Activated CD4-positive, alpha-beta T cell treated with anti-CD3 and anti-CD28 coated beads, Interleukin-2, amount 50 U/mL, for 24 hours (primary cell): ENCODE measurements at regions not wholly inside any gene's neighbourhood (a gene's known extent, or its start where the extent isn't known, plus 50 kb on each side); places are given as distances from the start of the nearest gene placed in this dataset.

Experiments
- DNase-seq, 2 donors: peaks; one replicate each; pipeline ENCODE4 v3.0.0-alpha.2; 2020; ENCODE audit warnings: low read depth in 1 of 2, low spot score in 1 of 2

DNA sequence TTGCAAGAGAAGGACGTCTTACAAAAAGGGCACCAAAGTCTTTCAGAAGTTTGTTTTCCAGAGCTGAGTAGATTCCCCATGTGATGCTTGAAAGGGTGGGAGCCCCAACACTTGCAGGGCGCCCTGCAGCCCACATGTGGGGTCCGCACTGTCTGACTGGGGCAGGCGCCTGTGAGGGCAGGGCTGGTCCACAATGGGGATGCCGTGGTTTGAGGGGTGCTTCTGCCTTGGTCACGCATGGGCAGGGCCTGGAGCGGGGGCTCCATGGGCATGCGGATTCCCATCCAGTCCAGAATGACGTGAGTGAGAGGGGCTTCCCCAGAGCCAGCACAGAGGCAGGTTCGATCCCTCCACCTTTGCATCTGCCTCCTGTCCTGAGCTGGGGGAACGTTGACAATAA, 101.5 kb upstream of the SHH start:
- no peak for DNase-seq

GRCh38 chr7:155913291-155913690, 101.0 kb upstream of the SHH start:
- DNase-seq = no peak

DNA sequence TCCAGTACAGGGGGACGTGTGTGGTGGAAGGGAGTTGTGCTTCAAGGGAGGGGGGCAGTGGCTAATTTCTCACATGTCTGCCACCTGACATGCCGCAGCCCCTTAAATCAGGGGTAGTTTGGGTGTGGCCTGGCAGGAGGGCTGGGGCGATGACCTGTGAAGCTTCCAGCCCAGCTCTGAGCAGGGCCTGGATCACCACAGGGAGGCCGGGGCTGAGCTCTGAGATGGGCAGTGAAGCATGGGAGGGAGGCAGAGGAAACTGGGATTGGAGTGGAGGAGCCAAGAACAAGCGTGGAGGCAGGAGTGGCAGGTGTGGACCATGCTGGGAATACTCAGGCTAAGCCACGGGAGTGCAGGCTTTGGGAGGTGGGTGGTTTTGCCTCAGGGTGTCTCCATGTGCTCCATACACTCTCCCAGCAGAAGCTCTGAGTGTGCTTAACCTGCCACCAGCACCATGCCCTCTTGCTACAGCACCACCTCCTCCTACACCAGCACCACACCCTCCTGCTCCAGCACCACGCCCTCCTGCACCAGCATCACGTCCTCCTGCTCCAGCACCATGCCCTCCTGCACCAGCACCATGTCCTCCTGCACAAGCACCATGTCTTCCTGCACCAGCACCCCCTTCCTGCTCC, 99.3 kb upstream of the SHH start:
- DNase-seq = no peak

DNA sequence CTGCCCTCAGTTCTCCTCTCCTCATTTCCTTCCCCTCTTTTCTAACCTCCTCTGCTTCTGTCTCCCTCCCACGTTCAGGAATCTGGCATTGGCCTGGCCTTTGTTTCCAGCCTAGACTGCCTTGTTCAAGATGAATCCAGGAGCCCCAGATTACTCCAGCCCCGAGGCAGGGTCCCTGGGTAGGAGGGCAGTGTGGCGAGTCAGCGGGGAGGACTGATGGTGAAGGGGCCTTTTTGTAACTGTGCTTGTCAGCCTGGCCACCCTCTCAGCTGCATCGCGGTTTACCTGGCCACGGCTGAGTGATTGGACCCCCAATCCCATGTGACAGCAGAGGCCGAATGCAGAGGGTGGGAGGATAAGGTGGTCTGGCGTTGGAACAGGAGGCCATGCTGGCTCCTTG, 96.1 kb upstream of the SHH start:
- DNase-seq = no peak

DNA sequence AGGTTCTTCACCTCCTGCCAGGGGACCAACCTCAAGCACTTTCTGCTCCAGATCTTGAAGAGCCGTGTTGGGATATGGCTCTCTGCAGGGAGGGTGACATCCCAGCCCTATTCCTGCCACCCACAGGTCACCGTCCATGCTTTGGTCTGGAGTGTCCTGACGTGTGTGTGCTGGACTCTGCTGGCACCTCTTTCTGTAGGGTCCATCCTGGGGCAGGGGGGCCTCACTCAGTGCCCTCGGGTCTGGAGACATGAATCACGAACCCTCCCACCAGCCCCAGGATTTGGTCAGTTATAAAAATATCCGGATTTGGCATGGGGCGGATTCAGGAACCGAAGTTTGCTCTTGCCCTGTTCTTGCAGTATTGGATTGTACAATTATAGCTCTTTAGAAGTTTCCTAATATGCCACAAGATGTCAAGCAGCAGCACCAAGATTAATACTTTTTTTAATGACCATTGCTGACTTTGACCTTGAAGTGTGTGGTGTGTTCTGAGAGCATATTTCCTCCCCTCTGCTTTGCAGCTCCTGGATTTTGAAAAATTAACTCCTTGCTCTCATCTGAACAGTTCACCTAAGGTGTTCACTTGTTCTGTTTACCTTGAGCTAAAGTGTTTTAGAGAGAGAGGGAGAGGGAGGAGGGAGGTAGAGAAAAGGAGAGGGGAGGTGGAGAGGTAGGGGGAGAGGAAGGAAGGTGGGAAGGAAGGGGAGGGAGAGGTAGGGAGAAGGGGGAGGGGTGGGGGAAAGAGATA, 95.4 kb upstream of the SHH start:
- DNase-seq = no peak

GRCh38 chr7:155901176-155901575, 88.9 kb upstream of the SHH start:
- DNase-seq = no peak

GRCh38 chr7:155899596-155899995, 87.3 kb upstream of the SHH start:
- no peak for DNase-seq

DNA sequence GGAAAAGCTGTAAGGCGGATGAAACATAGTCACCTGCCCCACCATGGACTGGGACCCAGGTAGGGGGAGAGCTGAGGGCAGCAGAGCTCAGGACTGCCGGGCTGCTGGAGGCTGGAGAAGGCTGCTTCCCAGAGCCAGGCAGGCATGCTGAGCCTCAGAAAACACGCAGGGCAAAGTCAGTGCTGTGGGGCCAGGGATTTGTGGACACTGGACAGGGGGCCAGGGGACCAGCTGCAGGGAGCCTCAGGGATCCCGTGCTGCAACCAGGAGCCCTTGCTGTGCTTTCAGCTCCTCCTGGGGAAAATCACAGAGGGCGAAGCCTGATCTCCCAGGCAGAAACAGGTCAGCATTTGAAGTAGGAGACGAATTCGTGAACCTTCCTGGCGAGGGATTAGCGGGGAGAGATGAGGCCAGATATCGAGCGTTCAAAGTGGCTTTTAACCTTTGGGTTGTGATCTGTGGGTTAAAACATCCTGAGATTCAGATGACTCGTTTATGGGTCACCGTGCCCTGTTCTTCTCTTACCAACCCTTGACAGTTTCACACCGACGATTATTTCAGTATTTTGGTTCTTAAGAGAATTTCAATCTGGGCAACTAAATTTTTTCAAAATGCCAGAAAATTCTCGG, 85.6 kb upstream of the SHH start:
- no peak for DNase-seq

- no peak for DNase-seq
These were observed 84.4 kb upstream of the SHH start for GRCh38 chr7:155896531-155897263.

- no peak for DNase-seq
These were observed 81.4 kb upstream of the SHH start for GRCh38 chr7:155893664-155894063.

DNA sequence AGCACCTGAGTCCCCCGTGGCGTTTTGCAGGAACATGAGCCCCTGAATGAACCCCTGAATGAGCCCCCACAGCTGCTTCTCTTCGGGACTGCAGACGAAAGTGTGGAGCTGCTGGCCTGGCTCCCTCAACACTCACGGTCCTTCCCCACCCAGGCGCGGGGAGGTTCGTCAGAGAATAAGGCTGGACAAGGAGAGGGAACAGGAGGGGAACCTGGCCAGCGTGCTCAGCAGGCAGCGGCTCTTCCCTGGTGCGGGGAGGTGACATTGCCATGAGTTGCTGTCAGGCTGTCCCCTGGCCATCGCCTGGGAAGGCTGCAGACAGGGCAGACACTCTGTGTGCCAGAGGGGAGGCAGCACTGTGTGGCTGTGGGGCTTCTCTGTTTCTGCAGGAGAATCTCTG, 80.9 kb upstream of the SHH start:
- DNase-seq = no peak

DNA sequence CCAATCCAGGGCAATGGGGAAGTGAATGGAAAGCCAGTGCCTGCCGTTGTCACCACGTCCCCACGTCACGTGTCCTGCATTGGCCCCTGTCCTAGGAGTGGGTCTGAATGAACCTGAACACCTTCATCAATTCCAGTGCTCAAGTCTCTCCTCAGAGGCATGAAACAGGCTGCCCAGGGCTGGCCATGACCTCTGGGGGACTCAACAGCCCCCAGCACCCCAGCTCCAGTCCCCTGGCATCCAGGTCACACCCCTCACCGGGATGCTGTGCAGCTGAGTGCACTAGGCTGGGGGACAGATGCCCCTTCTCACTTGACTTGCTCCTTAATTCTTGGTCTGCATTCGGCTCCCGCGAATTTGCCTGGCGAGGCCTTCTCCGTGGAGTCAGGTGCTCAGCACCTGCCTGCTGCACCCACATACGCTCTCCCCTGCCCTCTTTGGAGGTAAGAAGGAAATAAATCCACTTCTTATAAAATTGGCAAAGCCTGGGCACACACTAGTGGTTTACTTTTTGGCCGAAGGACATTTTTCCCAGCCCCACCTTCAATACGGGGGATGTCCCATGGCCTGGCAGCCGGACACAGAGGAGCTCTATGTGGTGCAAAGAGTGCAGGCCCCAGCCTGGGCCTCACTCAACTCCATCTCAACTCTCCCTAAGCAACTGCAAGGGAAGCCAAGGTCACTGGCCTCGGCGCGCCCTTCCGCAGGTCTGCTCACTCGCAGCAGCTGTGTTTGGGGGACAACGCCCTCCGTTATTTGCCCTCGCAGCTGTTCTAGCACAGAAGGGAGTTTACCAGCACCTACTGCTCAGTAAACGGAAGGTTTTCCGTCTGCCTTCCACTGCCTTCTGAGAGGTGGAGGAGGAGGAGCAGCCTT, 77.6 kb upstream of the SHH start:
- no peak for DNase-seq

GRCh38 chr7:155887174-155887525, 74.9 kb upstream of the SHH start:
- DNase-seq = no peak

DNA sequence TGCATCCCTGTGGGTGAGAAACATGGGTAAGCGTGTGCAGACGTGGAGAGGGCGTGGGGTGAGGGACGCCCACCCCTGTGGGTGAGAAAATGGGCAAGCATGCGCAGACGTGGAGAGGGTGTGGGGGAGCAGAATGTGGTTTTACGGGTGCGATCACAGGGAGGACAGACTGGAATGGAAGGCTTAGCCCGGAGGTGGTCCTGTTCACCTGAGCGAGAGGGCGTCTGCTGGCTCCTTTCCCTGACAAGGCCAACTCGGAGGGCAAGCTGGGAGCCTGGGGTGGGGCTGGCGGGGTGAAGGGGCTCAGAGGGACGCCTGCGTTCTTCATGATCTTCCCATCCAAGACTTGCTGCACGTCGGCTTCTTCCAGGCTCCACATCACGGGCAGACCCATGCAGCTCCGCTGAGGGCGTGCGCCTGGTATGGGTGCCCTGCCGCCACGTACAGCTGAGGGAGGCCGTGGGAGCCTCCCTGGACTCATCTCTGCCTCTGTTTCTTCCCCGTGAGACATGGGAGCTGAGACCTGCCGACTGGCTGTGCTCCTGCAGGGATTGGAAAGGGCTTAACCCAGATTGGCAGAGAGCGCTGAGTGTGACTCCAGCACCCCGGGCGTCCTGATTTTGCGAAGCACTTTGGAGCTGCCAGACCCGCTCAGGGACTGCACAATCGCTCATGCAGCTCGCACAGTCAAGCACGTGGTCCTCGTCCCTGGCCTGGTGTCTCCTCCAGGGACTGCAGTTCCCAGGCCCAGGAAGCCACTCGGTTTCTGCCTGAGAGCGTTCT, 74.3 kb upstream of the SHH start:
- no peak for DNase-seq

- no peak for DNase-seq
These were observed 73.2 kb upstream of the SHH start for GRCh38 chr7:155885167-155886155.

DNA sequence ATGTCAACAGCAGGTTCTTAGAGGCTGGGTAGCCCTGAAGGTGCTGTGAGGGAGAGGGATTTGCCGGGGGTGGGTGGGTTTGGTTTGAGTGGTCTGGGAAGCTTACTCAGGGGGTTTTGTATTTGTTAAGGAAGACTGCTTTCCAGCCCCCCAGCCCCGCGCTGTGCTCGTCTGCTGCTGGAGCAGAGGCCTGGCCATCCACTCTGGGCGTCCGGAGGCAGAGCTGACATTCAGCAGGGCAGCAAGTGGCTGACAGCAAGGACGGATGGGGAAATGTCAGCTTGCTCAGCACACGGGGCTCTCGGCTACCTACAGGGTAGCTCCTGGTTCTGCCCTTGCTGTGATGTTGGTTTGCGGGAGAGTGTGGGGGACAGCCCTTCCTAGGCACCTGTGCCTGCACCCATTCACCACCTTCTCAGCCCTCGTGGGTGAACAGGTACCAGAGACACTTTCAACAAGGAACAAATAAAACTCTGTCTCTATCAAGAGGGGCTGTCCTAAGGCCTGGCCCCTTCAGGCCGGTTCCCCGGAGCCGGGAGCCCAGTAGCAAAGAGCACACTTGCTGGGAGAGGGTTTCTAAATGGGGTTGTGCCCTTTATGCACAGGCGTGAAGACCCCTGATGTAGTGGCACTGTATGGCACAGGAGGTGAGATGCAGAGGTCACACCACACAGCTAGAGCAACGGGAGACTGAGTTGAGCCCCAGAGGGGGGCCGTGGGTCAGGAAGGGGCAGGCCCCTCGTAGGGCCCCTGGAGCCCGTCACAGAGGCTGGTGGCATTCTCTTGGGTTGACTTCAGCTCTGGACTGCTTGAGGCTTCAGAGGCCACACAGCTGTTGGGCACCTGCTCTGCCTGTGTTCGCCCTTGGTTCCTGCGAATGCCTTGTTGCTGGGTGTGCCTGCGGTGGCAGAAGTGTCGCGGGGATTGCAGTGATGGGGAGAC, 72.2 kb upstream of the SHH start:
- DNase-seq = no peak

DNA sequence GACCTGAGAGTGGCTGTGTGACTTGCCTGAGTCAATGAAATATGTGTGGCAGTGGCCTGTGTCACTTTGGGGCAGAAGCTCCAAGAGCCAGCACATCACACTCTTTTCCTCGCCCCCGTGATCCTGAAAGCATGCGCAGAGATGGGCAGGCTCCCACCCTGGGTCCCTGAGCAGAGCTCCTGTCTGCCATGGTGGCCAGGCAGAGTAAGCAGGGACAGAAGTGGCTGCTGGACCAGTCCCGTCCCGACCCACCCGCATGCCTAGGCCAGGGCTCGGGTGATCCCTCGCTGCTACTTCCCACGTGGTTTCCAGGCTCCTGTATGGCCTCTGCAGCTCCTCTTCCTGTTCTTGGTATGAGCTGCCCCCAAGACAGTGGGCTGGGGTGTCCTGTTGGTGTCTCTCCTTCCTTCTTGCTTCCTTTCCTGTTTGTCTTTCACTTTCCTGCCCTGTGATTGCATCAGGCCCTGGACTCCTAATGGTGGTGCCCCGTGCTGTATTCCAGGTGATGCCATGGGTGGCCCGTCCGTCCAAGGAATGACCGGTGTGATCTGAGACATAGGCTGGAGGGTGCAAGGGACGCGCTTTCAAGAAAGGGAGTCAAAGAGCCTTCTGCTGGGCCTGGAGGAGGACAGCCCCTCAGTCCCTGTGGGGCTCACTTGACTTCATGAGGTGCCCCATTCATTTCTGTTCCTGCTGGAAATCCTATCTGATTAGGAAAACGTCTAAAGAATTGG, 71.4 kb upstream of the SHH start:
- no peak for DNase-seq
